GM12878 (cell line): ENCODE measurements at regions not wholly inside any gene's neighbourhood (a gene's known extent, or its start where the extent isn't known, plus 50 kb on each side); places are given as distances from the start of the nearest gene placed in this dataset.

Source experiments
- ATAC-seq: fragments of 200-7000 bp; cut with Tn5 transposase; 3 replicates; pipeline ENCODE4 v1.9.1; 2020; ENCODE audit warnings: mild to moderate bottlenecking, moderate library complexity
- BruUV-seq: library from RNA; stranded (reverse); fragments of 400-500 nt; replicated peaks from 2 replicates; lab custom pipeline; 2021; lab: Mats Ljungman, UMichigan
- CTCF ChIA-PET: fragments of 300-600 bp; sonication (Branson Sonifier 250); formaldehyde crosslinking; extraction: SDS; loops from one replicate; lab custom pipeline; 2021; ENCODE audit warnings: inconsistent platforms; lab: Yijun Ruan, JAX
- POLR2A ChIA-PET: fragments of 350-600 bp; formaldehyde crosslinking; extraction: SDS; loops from one replicate; lab custom pipeline; 2021; ENCODE audit warnings: inconsistent platforms; lab: Charles Lee
- RAD21 ChIA-PET: fragments of 300-600 bp; sonication (Branson Sonifier 250); formaldehyde crosslinking; loops from one replicate; lab custom pipeline; 2023; ENCODE audit warnings: antibody characterized with exemption; ENCODE audit not compliant: unreplicated experiment; lab: Charles Lee
- SMC1A ChIA-PET: fragments of 300-600 bp; sonication (Branson Sonifier 250); formaldehyde crosslinking; loops from one replicate; lab custom pipeline; 2023; ENCODE audit not compliant: unreplicated experiment, uncharacterized antibody; lab: Charles Lee
- DNase-seq: peaks from one replicate; pipeline ENCODE4 v3.0.0-alpha.2; 2011; ENCODE audit warnings: low read depth, low spot score
- FAIRE-seq: peaks from 3 replicates; lab custom pipeline; 2011; peaks lifted over from hg19 to GRCh38; lab: Jason Lieb, UNC
- H2AFZ ChIP-seq: 2 replicates; pipeline ENCODE4 v1.6.0; 2011; ENCODE audit warnings: low read depth, low read length, control low read depth; ENCODE audit not compliant: control insufficient read depth
- H3K27ac ChIP-seq: 2 replicates; pipeline ENCODE4 v1.5.1; 2011; ENCODE audit warnings: control low read depth; ENCODE audit not compliant: control insufficient read depth, insufficient read depth
- H3K27me3 ChIP-seq, 2 experiments: replicated peaks in 1 of 2; 2 replicates each; pipeline versions ENCODE4 v1.6.0 to v1.6.1; 2011; ENCODE audit warnings: low read length in 1 of 2; ENCODE audit not compliant: control insufficient read depth in 2 of 2, insufficient read depth in 2 of 2
- H3K36me3 ChIP-seq, 2 experiments: 2 replicates each; pipeline ENCODE4 v1.5.1; 2011; ENCODE audit warnings: low read length in 1 of 2; ENCODE audit not compliant: control insufficient read depth in 2 of 2, insufficient read depth in 2 of 2
- H3K4me1 ChIP-seq: 2 replicates; pipeline ENCODE4 v1.6.1; 2011; ENCODE audit warnings: mild to moderate bottlenecking, low read length, moderate library complexity, mixed read lengths; ENCODE audit not compliant: control insufficient read depth, insufficient read depth
- H3K4me2 ChIP-seq: 2 replicates; pipeline ENCODE4 v1.6.0; 2011; ENCODE audit warnings: control low read depth; ENCODE audit not compliant: control insufficient read depth, insufficient read depth
- H3K4me3 ChIP-seq: fragments of 200-600 bp; sonication (generic); 2 replicates; pipeline ENCODE4 v1.5.1; 2016
- H3K79me2 ChIP-seq: 2 replicates; pipeline ENCODE4 v1.6.0; 2011; ENCODE audit warnings: low read length; ENCODE audit not compliant: control insufficient read depth, insufficient read depth
- H3K9ac ChIP-seq: 2 replicates; pipeline ENCODE4 v1.8.0; 2011; ENCODE audit warnings: low read length, control low read depth, mixed read lengths; ENCODE audit not compliant: control insufficient read depth, insufficient read depth
- H3K9me3 ChIP-seq: replicated peaks from 3 replicates; pipeline ENCODE4 v1.5.1; 2011; ENCODE audit warnings: mild to moderate bottlenecking, low read length; ENCODE audit not compliant: control insufficient read depth, insufficient read depth
- H4K20me1 ChIP-seq: 2 replicates; pipeline ENCODE4 v1.6.0; 2011; ENCODE audit not compliant: control insufficient read depth, insufficient read depth
- BRCA1 ChIP-seq: IDR thresholded peaks from 2 replicates; pipeline ENCODE4 v1.6.1; 2011; ENCODE audit warnings: low read depth, low read length, improper control_type of control experiment
- CBX5 ChIP-seq: sonication (generic); IDR thresholded peaks from 2 replicates; pipeline ENCODE4 v1.6.1; 2016; ENCODE audit warnings: low read depth, moderate library complexity, mild to moderate bottlenecking, inconsistent platforms
- DPF2 ChIP-seq: fragments of 450-650 bp; IDR thresholded peaks from 2 replicates; pipeline ENCODE4 v1.6.1; 2017; ENCODE audit warnings: mild to moderate bottlenecking
- EP300 ChIP-seq, 2 experiments: fragments of 150-350 bp in 1 of 2; IDR thresholded peaks; 2 replicates each; pipeline ENCODE4 v1.6.1; 2011 to 2012; ENCODE audit warnings: low read depth in 2 of 2, low read length in 2 of 2, borderline replicate concordance in 1 of 2, improper control_type of control experiment in 1 of 2, inconsistent platforms in 1 of 2; ENCODE audit not compliant: control insufficient read depth in 1 of 2
- GATAD2B ChIP-seq: fragments of 450-650 bp; conservative IDR thresholded peaks from 2 replicates; pipeline ENCODE4 v1.6.1; 2017; ENCODE audit warnings: low read depth, mild to moderate bottlenecking, moderate library complexity
- HCFC1 ChIP-seq: fragments of 150-350 bp; IDR thresholded peaks from 2 replicates; pipeline ENCODE4 v1.6.1; 2014; ENCODE audit warnings: low read length
- HDAC2 ChIP-seq: fragments of 200-600 bp; sonication (generic); IDR thresholded peaks from 2 replicates; pipeline ENCODE4 v1.6.1; 2017
- IKZF1 ChIP-seq: fragments of 450-650 bp; conservative IDR thresholded peaks from 2 replicates; pipeline ENCODE4 v1.6.1; 2017; ENCODE audit warnings: antibody characterized with exemption, mild to moderate bottlenecking
- IKZF2 ChIP-seq, 2 experiments: fragments of 450-650 bp; IDR thresholded peaks; 2 replicates each; pipeline ENCODE4 v1.6.1; 2017; ENCODE audit warnings: mild to moderate bottlenecking in 2 of 2, moderate library complexity in 2 of 2
- KLF5 ChIP-seq: fragments of 450-650 bp; IDR thresholded peaks from 2 replicates; pipeline ENCODE4 v1.6.1; 2014; ENCODE audit warnings: mild to moderate bottlenecking; ENCODE audit not compliant: partially characterized antibody
- NR2F1 ChIP-seq: fragments of 450-650 bp; conservative IDR thresholded peaks from 2 replicates; pipeline ENCODE4 v1.6.1; 2017; ENCODE audit warnings: mild to moderate bottlenecking
- PAX8 ChIP-seq: fragments of 450-650 bp; IDR thresholded peaks from 2 replicates; pipeline ENCODE4 v1.6.1; 2017; ENCODE audit warnings: mild to moderate bottlenecking, moderate library complexity
- RAD51 ChIP-seq: fragments of 450-650 bp; IDR thresholded peaks from 2 replicates; pipeline ENCODE4 v1.6.1; 2016; ENCODE audit warnings: moderate library complexity, mild to moderate bottlenecking, inconsistent platforms
- RB1 ChIP-seq: fragments of 450-650 bp; formaldehyde crosslinking; IDR thresholded peaks from 2 replicates; pipeline ENCODE4 v1.6.1; 2017; ENCODE audit warnings: mild to moderate bottlenecking, borderline replicate concordance
- SP1 ChIP-seq: IDR thresholded peaks from one replicate; pipeline ENCODE4 v1.6.1; 2011; ENCODE audit warnings: low read depth, low read length
- SREBF1 ChIP-seq: IDR thresholded peaks from 2 replicates; pipeline ENCODE4 v1.6.1; 2012; ENCODE audit warnings: mild to moderate bottlenecking, low read length
- SUPT20H ChIP-seq: IDR thresholded peaks from 2 replicates; pipeline ENCODE4 v1.6.1; 2011; ENCODE audit warnings: low read depth, mild to moderate bottlenecking, low read length, moderate library complexity, borderline replicate concordance; ENCODE audit not compliant: control insufficient read depth
- TCF3 ChIP-seq: IDR thresholded peaks from 2 replicates; pipeline ENCODE4 v1.6.1; 2012; ENCODE audit warnings: low read depth, mild to moderate bottlenecking, low read length, borderline replicate concordance; ENCODE audit not compliant: insufficient read depth
- ZNF384 ChIP-seq: IDR thresholded peaks from 2 replicates; pipeline ENCODE4 v1.6.1; 2012; ENCODE audit warnings: low read depth, mild to moderate bottlenecking, low read length, improper control_type of control experiment, borderline replicate concordance
- WGBS: methylation state at CpG from one replicate; pipeline ENCODE4 v1.1.6; 2016; ENCODE audit warnings: low lambda C conversion rate; ENCODE audit not compliant: insufficient replicate concordance, insufficient coverage; ENCODE audit errors: missing lambda C conversion rate; 5-methylcytosine and 5-hydroxymethylcytosine counted together
- in situ Hi-C: fragments of 300-500 bp; cut with MboI; formaldehyde crosslinking; loops from 9 replicates; pipeline ENCODE4 v1.14.3; 2018; ENCODE audit warnings: mixed read lengths
- intact Hi-C: fragments of 100-400 bp; cut with micrococcal nuclease; formaldehyde crosslinking; loops from one replicate; pipeline ENCODE4 v1.14.2; 2022; ENCODE audit not compliant: unreplicated experiment
- TF ChIP-seq, protein P1 (sequence below): IDR thresholded peaks from 2 replicates; pipeline ENCODE4 v1.6.1; 2012; ENCODE audit warnings: low read length, inconsistent platforms
- TF ChIP-seq, protein P2 (sequence below): fragments of 450-650 bp; IDR thresholded peaks from 2 replicates; pipeline ENCODE4 v1.6.1; 2017; ENCODE audit warnings: mild to moderate bottlenecking, low read depth, inconsistent platforms; ENCODE audit not compliant: poor library complexity, severe bottlenecking

DNA sequence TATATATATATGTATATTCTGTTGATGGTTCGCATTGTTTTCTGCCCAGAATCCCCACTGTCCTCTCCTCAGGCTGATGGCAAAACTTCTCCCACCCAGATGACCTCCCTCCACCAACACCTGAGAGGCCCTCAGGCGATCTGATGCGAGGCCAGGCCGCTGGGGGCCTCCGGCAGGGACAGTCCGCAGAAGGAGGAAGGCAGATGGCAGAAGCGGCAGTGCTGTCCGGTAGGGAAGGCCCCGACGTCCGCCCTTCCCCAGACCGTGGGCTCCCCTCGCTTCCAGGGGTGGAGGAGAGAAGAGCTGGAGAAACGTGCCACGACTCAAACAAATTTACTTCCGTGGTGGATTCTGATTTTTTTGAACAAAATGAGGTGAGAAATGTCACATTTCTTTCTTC, 178.3 kb upstream of the RGS6 start (continued):
- TF ChIP-seq, protein P1, sequence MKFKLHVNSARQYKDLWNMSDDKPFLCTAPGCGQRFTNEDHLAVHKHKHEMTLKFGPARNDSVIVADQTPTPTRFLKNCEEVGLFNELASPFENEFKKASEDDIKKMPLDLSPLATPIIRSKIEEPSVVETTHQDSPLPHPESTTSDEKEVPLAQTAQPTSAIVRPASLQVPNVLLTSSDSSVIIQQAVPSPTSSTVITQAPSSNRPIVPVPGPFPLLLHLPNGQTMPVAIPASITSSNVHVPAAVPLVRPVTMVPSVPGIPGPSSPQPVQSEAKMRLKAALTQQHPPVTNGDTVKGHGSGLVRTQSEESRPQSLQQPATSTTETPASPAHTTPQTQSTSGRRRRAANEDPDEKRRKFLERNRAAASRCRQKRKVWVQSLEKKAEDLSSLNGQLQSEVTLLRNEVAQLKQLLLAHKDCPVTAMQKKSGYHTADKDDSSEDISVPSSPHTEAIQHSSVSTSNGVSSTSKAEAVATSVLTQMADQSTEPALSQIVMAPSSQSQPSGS: no peak
- TF ChIP-seq SUPT20H (no peak), TCF3 (no peak), HDAC2 (no peak), CBX5 (no peak)

DNA sequence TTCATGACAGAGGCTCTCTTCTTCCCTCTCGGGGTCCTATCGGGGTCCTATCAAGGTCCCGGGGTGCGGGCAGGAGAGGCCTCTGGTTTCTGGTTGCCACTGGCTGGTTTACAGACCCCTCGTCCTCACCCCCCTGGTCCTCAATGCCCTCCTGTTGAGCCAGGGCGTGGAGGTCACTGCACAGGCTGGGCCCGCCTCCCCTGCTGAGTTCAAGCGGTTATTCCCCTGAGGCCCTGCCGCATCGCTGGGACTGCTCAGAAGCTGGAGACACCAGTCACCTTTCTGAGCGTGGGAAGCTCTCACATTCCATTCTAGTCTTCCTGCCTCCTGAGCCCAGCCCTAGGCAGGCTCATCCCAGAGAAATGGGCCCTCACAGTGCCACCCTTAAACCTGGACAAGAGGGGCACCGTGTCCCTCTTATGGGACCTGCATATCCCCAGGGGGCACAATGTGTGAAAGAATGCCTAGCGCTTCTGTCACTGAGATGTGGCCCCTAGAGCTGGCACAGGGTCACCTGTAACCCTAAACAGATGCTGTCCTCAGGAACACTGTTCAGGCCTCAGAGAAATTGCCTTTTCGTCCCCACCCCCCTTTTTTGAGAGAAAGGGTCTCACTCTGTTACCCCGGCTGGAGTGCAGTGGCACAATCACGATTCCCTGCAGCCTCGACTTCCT, 177.7 kb upstream of the RGS6 start:
- Histone ChIP-seq H3K27me3 (no peaks in the 10 kb centered on the region), H3K4me3 (no peak overlapping the region), H3K4me2 (no peak overlapping the region), H3K9ac (no peak overlapping the region; the same call in 1 of the 2 replicates), H3K36me3 (no peaks in the 10 kb centered on the region), H3K79me2 (no peaks in the 10 kb centered on the region), H3K27ac (no peak overlapping the region), H3K4me1 (no peaks in the 10 kb centered on the region), H4K20me1 (no peaks in the 10 kb centered on the region), H3K9me3 (no peaks in the 10 kb centered on the region), H2AFZ (no peak overlapping the region)
- ChIA-PET SMC1A (interaction anchor here (0.7 to 11.5 kb wide), 9 partner anchors 10 to 635 kb away, joined by 3 to 230 read pairs (median 7); no protein-coding TSS in a partner anchor), POLR2A (interaction anchor here (0.6 to 1.3 kb wide), 2 partner anchors 101 to 525 kb away, joined by 3 to 4 read pairs; no protein-coding TSS in a partner anchor), RAD21 (interaction anchor here (1.0 to 5.4 kb wide), 8 partner anchors 101 to 725 kb away, joined by 3 to 56 read pairs (median 5); no protein-coding TSS in a partner anchor), CTCF (interaction anchor here (0.6 to 9.8 kb wide), 15 partner anchors 10 to 668 kb away, joined by 3 to 202 read pairs (median 5); no protein-coding TSS in a partner anchor)
- WGBS: 39% methylated on average over 17 of the region's 17 CpGs
- intact Hi-C loops: loop anchor here (10.0 kb wide), 1 partner anchor 100 kb away; no protein-coding TSS in a partner anchor
- BruUV-seq: no TSS peak
- in situ Hi-C loops: loop anchor here (5.0 kb wide), 2 partner anchors 427 to 622 kb away; no protein-coding TSS in a partner anchor
- DNase-seq: no peak
- peak; percentile 47 for ATAC-seq
- FAIRE-seq: no peak
- TF ChIP-seq IKZF1 (0 out of 2 replicates have a peak, but pooled peaks have one; percentile 14), RAD51 (no peak), GATAD2B (peak; percentile 60; the same call in 1 of the 2 replicates), DPF2 (no peak), EP300 (IDR thresholded peaks at IDR 0.05; ENCODE audit: borderline replicate concordance in 1 of 2, control insufficient read depth in 1 of 2, low read depth in 2 of 2, low read length in 2 of 2) (no peak), IKZF2 (IDR thresholded peaks at IDR 0.05) (no peak; a peak in 1 of 4 replicates), HCFC1 (no peak), RB1 (no peak), CBX5 (no peak), SREBF1 (no peak), KLF5 (no peak), PAX8 (no peak), ZNF384 (no peak), SP1 (no peak), NR2F1 (0 out of 2 replicates have a peak, but pooled peaks have one; percentile 17), BRCA1 (no peak)
- TF ChIP-seq, protein P2, sequence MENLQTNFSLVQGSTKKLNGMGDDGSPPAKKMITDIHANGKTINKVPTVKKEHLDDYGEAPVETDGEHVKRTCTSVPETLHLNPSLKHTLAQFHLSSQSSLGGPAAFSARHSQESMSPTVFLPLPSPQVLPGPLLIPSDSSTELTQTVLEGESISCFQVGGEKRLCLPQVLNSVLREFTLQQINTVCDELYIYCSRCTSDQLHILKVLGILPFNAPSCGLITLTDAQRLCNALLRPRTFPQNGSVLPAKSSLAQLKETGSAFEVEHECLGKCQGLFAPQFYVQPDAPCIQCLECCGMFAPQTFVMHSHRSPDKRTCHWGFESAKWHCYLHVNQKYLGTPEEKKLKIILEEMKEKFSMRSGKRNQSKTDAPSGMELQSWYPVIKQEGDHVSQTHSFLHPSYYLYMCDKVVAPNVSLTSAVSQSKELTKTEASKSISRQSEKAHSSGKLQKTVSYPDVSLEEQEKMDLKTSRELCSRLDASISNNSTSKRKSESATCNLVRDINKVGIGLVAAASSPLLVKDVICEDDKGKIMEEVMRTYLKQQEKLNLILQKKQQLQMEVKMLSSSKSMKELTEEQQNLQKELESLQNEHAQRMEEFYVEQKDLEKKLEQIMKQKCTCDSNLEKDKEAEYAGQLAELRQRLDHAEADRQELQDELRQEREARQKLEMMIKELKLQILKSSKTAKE: no peak
